Gastroesophageal sphincter (tissue), 4 donors: ENCODE measurements at regions not wholly inside any gene's neighbourhood (a gene's known extent, or its start where the extent isn't known, plus 50 kb on each side); places are given as distances from the start of the nearest gene placed in this dataset.

Experiments used
- ATAC-seq: fragments of 150-250 bp; one replicate; pipeline ENCODE4 v1.9.1; 2016; ENCODE audit warnings: mild to moderate bottlenecking, moderate library complexity
- H3K27ac ChIP-seq, 4 donors: fragments of 200-600 bp; sonication (generic) in 3 of 4; 1 replicate in 3 of 4; 2 replicates in 1 of 4; pipeline ENCODE4 v1.5.1; 2016 to 2019
- H3K27me3 ChIP-seq: fragments of 200-600 bp; sonication (generic); one replicate; pipeline ENCODE4 v1.5.1; 2019
- H3K36me3 ChIP-seq, 2 donors: fragments of 200-600 bp; sonication (generic); one replicate each; pipeline ENCODE4 v1.5.1; 2019; ENCODE audit warnings: control low read depth in 1 of 2
- H3K4me1 ChIP-seq, 3 donors: fragments of 200-600 bp; sonication (generic); 1 replicate in 2 of 3; 2 replicates in 1 of 3; pipeline ENCODE4 v1.5.1; 2016 to 2019; ENCODE audit warnings: control low read depth in 2 of 3
- H3K4me3 ChIP-seq, 2 donors: fragments of 200-600 bp; sonication (generic); one replicate each; pipeline ENCODE4 v1.5.1; 2019; ENCODE audit warnings: mild to moderate bottlenecking in 1 of 2, moderate library complexity in 1 of 2
- H3K9me3 ChIP-seq, 3 donors: fragments of 200-600 bp; sonication (generic); one replicate each; pipeline ENCODE4 v1.5.1; 2017 to 2019; ENCODE audit warnings: control low read depth in 2 of 3
- EP300 ChIP-seq: sonication (generic); formaldehyde crosslinking; IDR thresholded peaks from one replicate; pipeline ENCODE4 v1.6.1; 2017; ENCODE audit warnings: antibody characterized with exemption, mild to moderate bottlenecking
- POLR2A ChIP-seq, 2 donors: fragments of 450-650 bp; IDR thresholded peaks; one replicate each; pipeline ENCODE4 v1.6.1; 2017; ENCODE audit warnings: antibody characterized with exemption in 2 of 2, mild to moderate bottlenecking in 2 of 2, moderate library complexity in 1 of 2
- POLR2AphosphoS5 ChIP-seq: sonication (generic); formaldehyde crosslinking; IDR thresholded peaks from one replicate; pipeline ENCODE4 v1.6.1; 2017; ENCODE audit warnings: antibody characterized with exemption
- WGBS, 2 donors: methylation state at CpG; one replicate each; pipeline ENCODE4 v1.1.5; 2018; ENCODE audit warnings: low coverage in 1 of 2; 5-methylcytosine and 5-hydroxymethylcytosine counted together
- TF ChIP-seq, protein P1 (sequence below), 4 experiments: fragments of 200-600 bp in 2 of 4; fragments of 450-650 bp in 2 of 4; sonication (generic) in 1 of 4; IDR thresholded peaks; one replicate each; pipeline ENCODE4 v1.5.1; 2017 to 2019; ENCODE audit warnings: antibody characterized with exemption in 4 of 4, mild to moderate bottlenecking in 2 of 4, moderate library complexity in 2 of 4

DNA sequence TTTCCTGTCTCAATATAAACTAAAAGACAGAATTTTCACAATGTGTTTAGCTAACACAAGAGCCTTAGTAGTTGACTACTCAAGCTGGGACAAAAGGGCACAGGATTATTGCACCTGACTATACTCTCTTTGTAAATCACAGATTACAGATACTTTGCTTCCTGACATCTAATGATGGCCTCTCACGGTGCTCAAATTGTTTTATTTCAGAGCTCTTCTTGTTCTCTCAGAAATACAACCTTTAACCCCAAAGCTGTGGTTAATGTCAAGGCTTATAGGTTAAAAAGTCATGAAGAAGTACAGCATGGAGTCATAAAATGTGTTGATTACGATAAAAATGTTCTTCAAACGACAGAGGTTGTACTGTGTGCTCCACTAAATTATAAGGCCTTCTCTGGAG is 89.9 kb upstream of the CPNE8 start:
- H3K36me3 ChIP-seq: no peaks in the 10 kb centered on the region
- H3K4me3 ChIP-seq: no peak overlapping the region
- TF ChIP-seq POLR2A (IDR thresholded peaks at IDR 0.05): no peak
- TF ChIP-seq, protein P1, sequence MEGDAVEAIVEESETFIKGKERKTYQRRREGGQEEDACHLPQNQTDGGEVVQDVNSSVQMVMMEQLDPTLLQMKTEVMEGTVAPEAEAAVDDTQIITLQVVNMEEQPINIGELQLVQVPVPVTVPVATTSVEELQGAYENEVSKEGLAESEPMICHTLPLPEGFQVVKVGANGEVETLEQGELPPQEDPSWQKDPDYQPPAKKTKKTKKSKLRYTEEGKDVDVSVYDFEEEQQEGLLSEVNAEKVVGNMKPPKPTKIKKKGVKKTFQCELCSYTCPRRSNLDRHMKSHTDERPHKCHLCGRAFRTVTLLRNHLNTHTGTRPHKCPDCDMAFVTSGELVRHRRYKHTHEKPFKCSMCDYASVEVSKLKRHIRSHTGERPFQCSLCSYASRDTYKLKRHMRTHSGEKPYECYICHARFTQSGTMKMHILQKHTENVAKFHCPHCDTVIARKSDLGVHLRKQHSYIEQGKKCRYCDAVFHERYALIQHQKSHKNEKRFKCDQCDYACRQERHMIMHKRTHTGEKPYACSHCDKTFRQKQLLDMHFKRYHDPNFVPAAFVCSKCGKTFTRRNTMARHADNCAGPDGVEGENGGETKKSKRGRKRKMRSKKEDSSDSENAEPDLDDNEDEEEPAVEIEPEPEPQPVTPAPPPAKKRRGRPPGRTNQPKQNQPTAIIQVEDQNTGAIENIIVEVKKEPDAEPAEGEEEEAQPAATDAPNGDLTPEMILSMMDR (IDR thresholded peaks at IDR 0.05): no peak
- TF ChIP-seq POLR2AphosphoS5: no peak
- no peak for TF ChIP-seq EP300
- H3K27me3 ChIP-seq: no peaks in the 10 kb centered on the region
- H3K4me1 ChIP-seq: no peaks in the 10 kb centered on the region
- no peak for ATAC-seq
- WGBS, 2 donors: 61 to 65% methylated on average over 3 of the region's 3 CpGs
- no peak overlapping the region for H3K27ac ChIP-seq
- peaks cover 0 to 7% (median 0%) of the 10 kb centered on the region in 3 donors for H3K9me3 ChIP-seq

DNA sequence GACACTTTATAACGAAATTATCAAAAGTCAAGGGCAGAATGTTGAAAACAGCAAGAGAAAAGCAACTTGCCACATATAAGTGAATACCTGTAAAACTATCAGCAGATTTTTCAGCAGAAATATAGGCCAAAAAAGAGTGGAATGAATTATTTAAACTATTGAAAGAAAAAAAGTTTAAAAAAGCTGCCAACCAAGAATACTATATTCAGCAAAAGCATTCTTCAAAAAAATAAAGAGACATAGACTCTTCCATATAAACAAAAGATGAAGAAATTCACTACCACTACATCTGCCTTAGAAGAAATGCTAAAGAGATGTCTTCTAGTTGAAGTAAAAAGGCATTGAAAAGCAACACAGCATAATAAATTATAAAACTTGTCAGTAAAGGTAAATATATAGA is 80.6 kb upstream of the CPNE8 start:
- no peak overlapping the region for H3K27ac ChIP-seq
- H3K4me3 ChIP-seq: no peak overlapping the region
- no peaks in the 10 kb centered on the region for H3K36me3 ChIP-seq
- no peak for ATAC-seq
- WGBS, 2 donors: 82 to 100% methylated on average over 1 of the region's 1 CpG
- H3K4me1 ChIP-seq: no peaks in the 10 kb centered on the region
- TF ChIP-seq POLR2AphosphoS5: no peak
- TF ChIP-seq, protein P1 (IDR thresholded peaks at IDR 0.05): no peak
- TF ChIP-seq POLR2A (IDR thresholded peaks at IDR 0.05): no peak
- no peak for TF ChIP-seq EP300
- H3K9me3 ChIP-seq: peaks cover 0 to 32% (median 2%) of the 10 kb centered on the region in 3 donors
- H3K27me3 ChIP-seq: no peaks in the 10 kb centered on the region

DNA sequence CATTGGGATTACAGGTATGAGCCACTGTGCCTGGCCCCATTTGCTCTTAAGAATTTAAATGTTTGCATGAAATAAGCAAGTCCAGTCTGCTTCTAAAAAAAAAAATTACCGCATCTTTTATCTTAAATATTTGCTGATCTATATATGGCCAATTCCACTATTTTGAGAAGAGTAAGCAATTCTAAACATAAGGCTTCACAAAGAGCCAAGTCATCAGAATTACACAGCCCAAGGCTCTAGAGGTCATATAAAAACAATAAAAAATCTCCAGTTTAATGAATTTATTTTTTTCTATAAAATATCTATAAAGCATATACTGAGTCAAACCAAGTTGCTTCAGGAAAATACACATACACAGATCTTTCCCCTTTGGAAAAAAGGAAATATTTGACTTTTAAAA is 79.0 kb upstream of the CPNE8 start:
- 100% methylated on average over 1 of the region's 1 CpG for WGBS, 2 donors
- no peak overlapping the region for H3K4me3 ChIP-seq
- H3K4me1 ChIP-seq: no peaks in the 10 kb centered on the region
- H3K9me3 ChIP-seq: peaks cover 0 to 32% (median 2%) of the 10 kb centered on the region in 3 donors
- no peaks in the 10 kb centered on the region for H3K27me3 ChIP-seq
- ATAC-seq: no peak
- no peaks in the 10 kb centered on the region for H3K36me3 ChIP-seq
- TF ChIP-seq, protein P1 (IDR thresholded peaks at IDR 0.05): no peak
- no peak for TF ChIP-seq POLR2A (IDR thresholded peaks at IDR 0.05)
- TF ChIP-seq POLR2AphosphoS5: no peak
- no peak for TF ChIP-seq EP300
- no peak overlapping the region for H3K27ac ChIP-seq

DNA sequence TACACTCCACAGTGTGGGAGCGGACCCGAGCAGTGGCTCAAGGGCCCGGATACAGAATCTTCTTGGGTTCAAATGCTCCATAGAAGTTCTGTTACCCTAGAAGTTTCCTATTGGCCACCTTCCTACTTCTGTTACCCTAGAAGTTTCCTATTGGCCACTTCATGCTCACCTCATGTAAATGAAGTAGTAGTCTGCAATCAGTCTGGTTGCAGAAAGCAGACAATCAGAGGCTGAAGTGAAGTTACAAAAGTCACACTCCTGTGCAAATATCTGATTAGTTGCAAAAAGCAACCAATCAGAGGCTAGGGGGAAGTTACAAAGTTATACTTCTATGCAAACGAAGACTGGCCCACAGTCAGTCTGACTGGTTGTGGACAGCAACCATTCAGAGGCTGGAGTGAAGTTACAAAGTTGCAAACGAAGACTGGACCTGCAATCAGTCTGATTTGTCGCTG is 77.8 kb upstream of the CPNE8 start:
- H3K4me3 ChIP-seq: no peak overlapping the region
- H3K27ac ChIP-seq: no peak overlapping the region
- WGBS, 2 donors: 66 to 74% methylated on average over 6 of the region's 6 CpGs
- peaks cover 0 to 31% (median 2%) of the 10 kb centered on the region in 3 donors for H3K9me3 ChIP-seq
- H3K36me3 ChIP-seq: no peaks in the 10 kb centered on the region
- no peak for ATAC-seq
- H3K27me3 ChIP-seq: no peaks in the 10 kb centered on the region
- no peaks in the 10 kb centered on the region for H3K4me1 ChIP-seq
- no peak for TF ChIP-seq POLR2AphosphoS5
- TF ChIP-seq POLR2A (IDR thresholded peaks at IDR 0.05): no peak
- no peak for TF ChIP-seq EP300
- TF ChIP-seq, protein P1 (IDR thresholded peaks at IDR 0.05): no peak

DNA sequence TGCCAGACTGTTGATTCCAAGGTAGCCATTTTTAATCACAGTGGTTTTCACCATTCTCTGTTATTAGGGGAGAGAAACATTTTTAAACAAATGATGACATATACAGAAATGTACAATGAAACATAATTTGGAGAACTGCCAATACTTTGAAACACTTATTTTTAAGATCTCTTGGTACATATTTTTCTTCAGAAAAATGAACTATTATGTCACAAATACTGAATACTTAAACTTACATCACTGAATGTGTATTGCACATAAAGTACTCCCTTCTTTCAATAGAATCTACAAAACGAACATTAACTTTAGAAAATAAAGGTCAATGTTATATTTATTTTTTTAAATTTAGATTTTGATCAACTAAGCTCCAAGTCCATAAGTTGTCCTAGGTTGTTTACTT is 71.7 kb upstream of the CPNE8 start:
- H3K4me1 ChIP-seq: no peaks in the 10 kb centered on the region
- no peaks in the 10 kb centered on the region for H3K9me3 ChIP-seq
- TF ChIP-seq, protein P1 (IDR thresholded peaks at IDR 0.05): no peak
- TF ChIP-seq POLR2A (IDR thresholded peaks at IDR 0.05): no peak
- TF ChIP-seq POLR2AphosphoS5: no peak
- no peak for TF ChIP-seq EP300
- H3K4me3 ChIP-seq: no peak overlapping the region
- no peaks in the 10 kb centered on the region for H3K27me3 ChIP-seq
- ATAC-seq: no peak
- no peaks in the 10 kb centered on the region for H3K36me3 ChIP-seq
- no peak overlapping the region for H3K27ac ChIP-seq
- WGBS, 2 donors: 44 to 50% methylated on average over 1 of the region's 1 CpG
